ENCODE measurements at regions not wholly inside any gene's neighbourhood (a gene's known extent, or its start where the extent isn't known, plus 50 kb on each side); places are given as distances from the start of the nearest gene placed in this dataset.

GRCh38 chr12:98425859-98426258, 89.5 kb upstream of the TMPO start:
- H3K9me3 ChIP-seq: no peaks in the 10 kb centered on the region
- peaks cover 0 to 10% of the 10 kb centered on the region in 2 experiments; a peak in 2 of 4 replicates for H3K4me1 ChIP-seq (ENCODE audit: control insufficient read depth in 1 of 2, insufficient read depth in 2 of 2, low read depth in 1 of 2, low read length in 1 of 2)
- 68% methylated on average over 4 of the region's 4 CpGs for WGBS (ENCODE audit: low lambda C conversion rate)
- no peaks in the 10 kb centered on the region for H4K20me1 ChIP-seq (ENCODE audit: insufficient read depth)
- H3K4me3 ChIP-seq (ENCODE audit: low read depth in 2 of 2, low read length in 1 of 2): no peak overlapping the region
- no peak overlapping the region for H3K4me2 ChIP-seq
- no peak for DNase-seq
- H3K36me3 ChIP-seq (replicated peaks in 1 of 2; ENCODE audit: control insufficient read depth in 1 of 2, insufficient read depth in 2 of 2, low read length in 1 of 2): no peaks in the 10 kb centered on the region
- H3K9ac ChIP-seq: no peak overlapping the region
- H3K27me3 ChIP-seq (ENCODE audit: insufficient read depth): no peaks in the 10 kb centered on the region
- no peaks in the 10 kb centered on the region for H3K9me2 ChIP-seq
- TF ChIP-seq MAX (IDR thresholded peaks at IDR 0.05; ENCODE audit: low read depth) (no peak), JUND (IDR thresholded peaks at IDR 0.05) (no peak), RAD21 (IDR thresholded peaks at IDR 0.05; ENCODE audit: low read length) (no peak), NFIC (IDR thresholded peaks at IDR 0.05; ENCODE audit: borderline replicate concordance) (no peak), CTCF (IDR thresholded peaks at IDR 0.05) (no peak), RCOR1 (IDR thresholded peaks at IDR 0.05; ENCODE audit: low read length) (no peak), TCF12 (IDR thresholded peaks at IDR 0.05) (no peak), USF1 (IDR thresholded peaks at IDR 0.05; ENCODE audit: borderline replicate concordance, low read depth) (no peak), TEAD4 (IDR thresholded peaks at IDR 0.05; ENCODE audit: borderline replicate concordance, insufficient read depth) (no peak), PBX3 (IDR thresholded peaks at IDR 0.05) (no peak), FOSL2 (IDR thresholded peaks at IDR 0.05; ENCODE audit: borderline replicate concordance, low read depth) (no peak), REST (IDR thresholded peaks at IDR 0.05; ENCODE audit: low read depth, low read length) (no peak)
- H3K79me2 ChIP-seq (ENCODE audit: insufficient read depth): no peaks in the 10 kb centered on the region
- no peak overlapping the region for H2AFZ ChIP-seq (ENCODE audit: low read depth)
- ChIA-PET POLR2A (no interaction called here), CTCF (interaction anchor here (1.0 to 3.4 kb wide), 7 partner anchors 8 to 228 kb away, joined by 3 to 34 read pairs (median 6); partner anchors contain the start of gene TMPO)
- no peak overlapping the region for H3K27ac ChIP-seq (ENCODE audit: low read depth in 2 of 2, low read length in 1 of 2)
- no peaks in the 10 kb centered on the region for H3F3A ChIP-seq (replicated peaks; ENCODE audit: insufficient read depth)

Data from SK-N-SH (cell line).